ENCODE measurements at regions not wholly inside any gene's neighbourhood (a gene's known extent, or its start where the extent isn't known, plus 50 kb on each side); places are given as distances from the start of the nearest gene placed in this dataset.
A peak's percentile ranks its signal among the peaks of the same experiment; 100 is the strongest.

DNA sequence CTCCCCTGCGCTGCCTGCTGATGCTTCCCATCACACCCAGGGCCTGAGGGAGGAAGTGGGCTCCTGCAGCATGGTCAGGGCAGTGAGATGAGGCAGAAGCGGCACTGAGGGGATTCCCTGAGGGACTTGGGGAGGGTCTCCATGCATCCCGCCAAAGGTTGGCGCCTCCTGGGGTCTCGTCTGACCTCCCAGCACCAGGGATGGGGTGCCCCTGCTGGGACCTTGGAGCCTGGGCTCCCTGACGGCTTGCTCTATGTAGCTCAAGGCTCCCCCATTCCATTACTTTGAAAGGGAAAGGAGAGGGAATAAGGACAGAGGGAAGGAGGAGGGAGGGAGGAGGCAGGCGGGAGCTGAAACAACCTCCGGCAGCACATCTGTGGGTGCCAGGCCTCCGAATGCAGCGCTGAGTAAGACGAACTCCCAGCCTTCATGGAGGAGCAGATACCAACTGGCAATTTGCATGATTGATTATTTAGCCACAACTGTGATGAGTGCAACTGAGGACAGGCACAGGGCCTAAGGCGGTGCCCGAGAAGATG, 259.3 kb downstream of the ERMARD start:
- CTCF ChIA-PET, result interaction anchor here (1.0 to 1.3 kb wide), 5 partner anchors 13 to 82 kb away, joined by 3 to 4 read pairs (median 3); no protein-coding TSS in a partner anchor
- H3K4me3 ChIP-seq (ENCODE audit: control insufficient read depth in 1 of 7, extremely low read depth in 1 of 7, insufficient read depth in 4 of 7, low read depth in 2 of 7, low read length in 6 of 7), result peak overlapping the region in 1 of 7 experiments; percentile 7

DNA sequence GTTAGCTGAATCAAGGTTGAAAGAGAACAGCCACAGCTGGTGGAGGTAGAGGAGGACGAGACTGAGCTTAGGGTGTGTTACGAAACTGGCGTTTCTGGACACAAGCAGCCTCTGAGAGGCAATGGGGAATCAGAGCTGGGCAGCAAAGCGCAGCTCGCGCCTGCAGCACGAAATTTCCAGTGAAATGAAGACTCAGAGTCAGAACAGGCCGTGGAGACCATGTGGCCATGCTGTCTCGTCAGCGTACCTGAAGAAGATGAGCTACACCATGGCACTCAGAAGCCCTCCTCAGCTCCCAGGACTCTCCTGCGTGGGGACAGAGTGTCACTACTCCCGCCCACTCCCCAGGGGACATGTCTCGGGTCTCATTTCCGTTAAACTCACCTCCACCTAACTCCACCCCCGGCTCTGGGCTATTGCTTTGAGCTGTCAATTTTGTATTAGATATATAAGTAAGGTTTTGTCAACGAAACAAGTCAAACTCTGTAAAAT, 256.9 kb downstream of the ERMARD start:
- Histone ChIP-seq H3K4me1 (ENCODE audit: control extremely low read depth in 1 of 4, control insufficient read depth in 4 of 4, insufficient read depth in 4 of 4, low read length in 3 of 4) (peaks cover 0 to 17% (median 5%) of the 10 kb centered on the region in 4 experiments), H3K27ac (ENCODE audit: insufficient read depth in 1 of 2, low read depth in 1 of 2, low read length in 2 of 2, poor library complexity in 1 of 2, severe bottlenecking in 2 of 2) (no peak overlapping the region), H3K9me3 (ENCODE audit: control extremely low read depth in 1 of 5, control insufficient read depth in 4 of 5, insufficient read depth in 2 of 5, low read depth in 1 of 5, low read length in 4 of 5) (peaks cover 0 to 16% (median 13%) of the 10 kb centered on the region in 5 experiments), H3K4me3 (ENCODE audit: control insufficient read depth in 1 of 7, extremely low read depth in 1 of 7, insufficient read depth in 4 of 7, low read depth in 2 of 7, low read length in 6 of 7) (no peak overlapping the region), H3K36me3 (ENCODE audit: control insufficient read depth in 4 of 4, insufficient read depth in 4 of 4, low read length in 3 of 4) (no peaks in the 10 kb centered on the region), H3K27me3 (replicated peaks in 2 of 5; ENCODE audit: control insufficient read depth in 4 of 5, insufficient read depth in 5 of 5, low read length in 4 of 5) (peaks cover 0 to under 1% (median 0%) of the 10 kb centered on the region in 5 experiments)
- DNase-seq, result no peak
- CTCF ChIA-PET, result interaction anchor here (0.9 to 1.4 kb wide), 3 partner anchors 18 to 180 kb away, joined by 3 to 6 read pairs (median 3); no protein-coding TSS in a partner anchor
- POLR2A ChIA-PET, result no interaction called here
- WGBS (ENCODE audit: insufficient coverage), result 99% methylated on average over 11 of the region's 16 CpGs

More for the DNA sequence above, 259.3 kb downstream of the ERMARD start:
- peaks cover 0 to 6% (median 3%) of the 10 kb centered on the region in 5 experiments for H3K27me3 ChIP-seq (replicated peaks in 2 of 5; ENCODE audit: control insufficient read depth in 4 of 5, insufficient read depth in 5 of 5, low read length in 4 of 5)
- no peak for DNase-seq
- 49% methylated on average over 11 of the region's 13 CpGs for WGBS (ENCODE audit: insufficient coverage)
- H3K27ac ChIP-seq (ENCODE audit: insufficient read depth in 1 of 2, low read depth in 1 of 2, low read length in 2 of 2, poor library complexity in 1 of 2, severe bottlenecking in 2 of 2), result no peak overlapping the region
- H3K4me1 ChIP-seq (ENCODE audit: control extremely low read depth in 1 of 4, control insufficient read depth in 4 of 4, insufficient read depth in 4 of 4, low read length in 3 of 4), result peaks cover 0 to 17% (median 5%) of the 10 kb centered on the region in 4 experiments
- no peaks in the 10 kb centered on the region for H3K36me3 ChIP-seq (ENCODE audit: control insufficient read depth in 4 of 4, insufficient read depth in 4 of 4, low read length in 3 of 4)
- H3K9me3 ChIP-seq (ENCODE audit: control extremely low read depth in 1 of 5, control insufficient read depth in 4 of 5, insufficient read depth in 2 of 5, low read depth in 1 of 5, low read length in 4 of 5), result peaks cover 0 to 3% (median 0%) of the 10 kb centered on the region in 5 experiments
- POLR2A ChIA-PET, result interaction anchor here (1.0 kb wide), 1 partner anchor 10 kb away, joined by 5 read pairs; no protein-coding TSS in a partner anchor

- peak in 1 of 3 donors; percentile 46 for DNase-seq
- Histone ChIP-seq H3K4me3 (ENCODE audit: control insufficient read depth in 1 of 7, extremely low read depth in 1 of 7, insufficient read depth in 4 of 7, low read depth in 2 of 7, low read length in 6 of 7) (no peak overlapping the region), H3K27me3 (replicated peaks in 2 of 5; ENCODE audit: control insufficient read depth in 4 of 5, insufficient read depth in 5 of 5, low read length in 4 of 5) (no peaks in the 10 kb centered on the region), H3K36me3 (ENCODE audit: control insufficient read depth in 4 of 4, insufficient read depth in 4 of 4, low read length in 3 of 4) (no peaks in the 10 kb centered on the region), H3K27ac (ENCODE audit: insufficient read depth in 1 of 2, low read depth in 1 of 2, low read length in 2 of 2, poor library complexity in 1 of 2, severe bottlenecking in 2 of 2) (no peak overlapping the region), H3K4me1 (ENCODE audit: control extremely low read depth in 1 of 4, control insufficient read depth in 4 of 4, insufficient read depth in 4 of 4, low read length in 3 of 4) (peaks cover 0 to 17% (median 5%) of the 10 kb centered on the region in 4 experiments), H3K9me3 (ENCODE audit: control extremely low read depth in 1 of 5, control insufficient read depth in 4 of 5, insufficient read depth in 2 of 5, low read depth in 1 of 5, low read length in 4 of 5) (peaks cover 0 to 22% (median 15%) of the 10 kb centered on the region in 5 experiments)
- ChIA-PET POLR2A (no interaction called here), CTCF (interaction anchor here (1.1 to 1.4 kb wide), 2 partner anchors 18 to 179 kb away, joined by 3 to 6 read pairs; no protein-coding TSS in a partner anchor)
- 96% methylated on average over 12 of the region's 17 CpGs for WGBS (ENCODE audit: insufficient coverage)
Observed at GRCh38 chr6:170007468-170008293, 256.3 kb downstream of the ERMARD start.

DNA sequence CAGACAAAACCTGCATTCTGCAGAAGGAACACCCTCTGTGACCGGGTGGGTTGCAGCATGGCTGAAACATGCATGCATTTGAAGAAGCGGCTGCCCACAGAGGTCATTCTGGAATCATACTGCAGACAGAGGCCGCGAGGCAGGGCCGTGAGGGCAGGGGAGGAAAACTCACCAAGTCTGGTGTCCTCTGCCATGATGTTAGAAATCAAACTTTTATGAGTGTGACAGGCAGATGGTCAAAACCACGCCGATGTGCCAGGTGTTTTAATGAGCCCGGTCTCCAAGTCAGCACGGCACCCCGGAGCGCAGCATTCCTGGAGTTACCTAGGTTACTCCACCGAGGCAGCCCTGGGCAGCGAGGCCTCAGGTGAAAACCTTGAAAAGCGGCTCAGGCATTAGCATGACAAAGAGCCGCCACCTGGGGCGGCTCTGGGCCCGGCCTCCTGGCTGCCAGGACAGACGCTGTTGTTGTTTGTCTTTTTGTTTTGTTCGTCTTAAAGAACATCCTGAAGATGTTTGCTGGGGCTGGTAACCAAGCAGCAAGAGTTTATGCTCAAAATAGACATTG, 255.6 kb downstream of the ERMARD start:
- no peak overlapping the region for H3K4me3 ChIP-seq (ENCODE audit: control insufficient read depth in 1 of 7, extremely low read depth in 1 of 7, insufficient read depth in 4 of 7, low read depth in 2 of 7, low read length in 6 of 7)
- no peaks in the 10 kb centered on the region for H3K27me3 ChIP-seq (replicated peaks in 2 of 5; ENCODE audit: control insufficient read depth in 4 of 5, insufficient read depth in 5 of 5, low read length in 4 of 5)
- H3K9me3 ChIP-seq (ENCODE audit: control extremely low read depth in 1 of 5, control insufficient read depth in 4 of 5, insufficient read depth in 2 of 5, low read depth in 1 of 5, low read length in 4 of 5), result peaks cover 0 to 25% (median 15%) of the 10 kb centered on the region in 5 experiments
- H3K27ac ChIP-seq (ENCODE audit: insufficient read depth in 1 of 2, low read depth in 1 of 2, low read length in 2 of 2, poor library complexity in 1 of 2, severe bottlenecking in 2 of 2), result no peak overlapping the region
- no peaks in the 10 kb centered on the region for H3K36me3 ChIP-seq (ENCODE audit: control insufficient read depth in 4 of 4, insufficient read depth in 4 of 4, low read length in 3 of 4)
- DNase-seq, result no peak
- ChIA-PET POLR2A (no interaction called here), CTCF (no interaction called here)
- H3K4me1 ChIP-seq (ENCODE audit: control extremely low read depth in 1 of 4, control insufficient read depth in 4 of 4, insufficient read depth in 4 of 4, low read length in 3 of 4), result peaks cover 0 to 17% (median 5%) of the 10 kb centered on the region in 4 experiments
- WGBS (ENCODE audit: insufficient coverage), result 94% methylated on average over 16 of the region's 19 CpGs

- no peak overlapping the region for H3K4me3 ChIP-seq (ENCODE audit: control insufficient read depth in 1 of 7, extremely low read depth in 1 of 7, insufficient read depth in 4 of 7, low read depth in 2 of 7, low read length in 6 of 7)
- H3K27me3 ChIP-seq (replicated peaks in 2 of 5; ENCODE audit: control insufficient read depth in 4 of 5, insufficient read depth in 5 of 5, low read length in 4 of 5), result no peaks in the 10 kb centered on the region
- H3K9me3 ChIP-seq (ENCODE audit: control extremely low read depth in 1 of 5, control insufficient read depth in 4 of 5, insufficient read depth in 2 of 5, low read depth in 1 of 5, low read length in 4 of 5), result peaks cover 0 to 28% (median 20%) of the 10 kb centered on the region in 5 experiments
- DNase-seq, result no peak
- CTCF ChIA-PET, result no interaction called here
- no peaks in the 10 kb centered on the region for H3K36me3 ChIP-seq (ENCODE audit: control insufficient read depth in 4 of 4, insufficient read depth in 4 of 4, low read length in 3 of 4)
- POLR2A ChIA-PET, result no interaction called here
- 92% methylated on average over 7 of the region's 7 CpGs for WGBS (ENCODE audit: insufficient coverage)
- H3K4me1 ChIP-seq (ENCODE audit: control extremely low read depth in 1 of 4, control insufficient read depth in 4 of 4, insufficient read depth in 4 of 4, low read length in 3 of 4), result peaks cover 0 to 13% (median 5%) of the 10 kb centered on the region in 4 experiments
- H3K27ac ChIP-seq (ENCODE audit: insufficient read depth in 1 of 2, low read depth in 1 of 2, low read length in 2 of 2, poor library complexity in 1 of 2, severe bottlenecking in 2 of 2), result no peak overlapping the region
Observed at GRCh38 chr6:170006071-170006899, 254.9 kb downstream of the ERMARD start.

DNA sequence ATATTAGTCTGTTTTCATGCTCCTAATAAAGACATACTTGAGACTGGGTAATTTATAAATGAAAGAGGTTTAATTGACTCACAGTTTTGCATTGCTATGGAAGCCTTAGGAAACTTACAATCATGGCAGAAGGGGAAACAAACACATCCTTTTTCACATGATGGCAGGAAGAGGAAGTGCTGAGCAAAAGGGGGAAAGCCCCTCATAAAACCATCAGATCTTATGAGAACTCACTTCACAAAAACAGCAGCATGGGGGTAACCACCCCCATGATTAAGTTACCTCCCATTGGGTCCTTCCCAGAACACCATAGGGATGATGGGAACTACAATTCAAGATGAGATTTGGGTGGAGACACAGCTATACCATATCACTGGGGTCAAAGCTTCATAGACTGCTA, 254.2 kb downstream of the ERMARD start:
- no peaks in the 10 kb centered on the region for H3K27me3 ChIP-seq (replicated peaks in 2 of 5; ENCODE audit: control insufficient read depth in 4 of 5, insufficient read depth in 5 of 5, low read length in 4 of 5)
- CTCF ChIA-PET, result no interaction called here
- H3K36me3 ChIP-seq (ENCODE audit: control insufficient read depth in 4 of 4, insufficient read depth in 4 of 4, low read length in 3 of 4), result no peaks in the 10 kb centered on the region
- H3K27ac ChIP-seq (ENCODE audit: insufficient read depth in 1 of 2, low read depth in 1 of 2, low read length in 2 of 2, poor library complexity in 1 of 2, severe bottlenecking in 2 of 2), result no peak overlapping the region
- peak in 2 of 3 donors; percentile 74 to 80 for DNase-seq
- POLR2A ChIA-PET, result interaction anchor here (0.5 kb wide), 1 partner anchor 279 kb away, joined by 3 read pairs; no protein-coding TSS in a partner anchor
- peaks cover 0 to 7% (median 2%) of the 10 kb centered on the region in 4 experiments for H3K4me1 ChIP-seq (ENCODE audit: control extremely low read depth in 1 of 4, control insufficient read depth in 4 of 4, insufficient read depth in 4 of 4, low read length in 3 of 4)
- peaks cover 0 to 28% (median 20%) of the 10 kb centered on the region in 5 experiments for H3K9me3 ChIP-seq (ENCODE audit: control extremely low read depth in 1 of 5, control insufficient read depth in 4 of 5, insufficient read depth in 2 of 5, low read depth in 1 of 5, low read length in 4 of 5)
- H3K4me3 ChIP-seq (ENCODE audit: control insufficient read depth in 1 of 7, extremely low read depth in 1 of 7, insufficient read depth in 4 of 7, low read depth in 2 of 7, low read length in 6 of 7), result no peak overlapping the region
